GM18526 (cell line): ENCODE measurements at regions not wholly inside any gene's neighbourhood (a gene's known extent, or its start where the extent isn't known, plus 50 kb on each side); places are given as distances from the start of the nearest gene placed in this dataset.

Source experiments
- POLR2A ChIP-seq: IDR thresholded peaks from 3 replicates; pipeline ENCODE4 v1.6.1; 2011; ENCODE audit not compliant: insufficient read length; ENCODE audit errors: extremely low read depth

GRCh38 chr17:37818689-37819088 lies 73.8 kb upstream of the HNF1B start:
- TF ChIP-seq POLR2A = no peak

GRCh38 chr17:37816950-37817349 lies 72.1 kb upstream of the HNF1B start:
- no peak for TF ChIP-seq POLR2A

GRCh38 chr17:37815536-37815935 lies 70.7 kb upstream of the HNF1B start:
- TF ChIP-seq POLR2A = no peak

GRCh38 chr17:37813751-37814150 lies 68.9 kb upstream of the HNF1B start:
- TF ChIP-seq POLR2A = no peak

- TF ChIP-seq POLR2A = no peak
Measured at GRCh38 chr17:37802712-37803416, 58.0 kb upstream of the HNF1B start.

GRCh38 chr17:37802061-37802595 lies 57.3 kb upstream of the HNF1B start:
- TF ChIP-seq POLR2A = no peak

GRCh38 chr17:37801171-37801570 lies 56.3 kb upstream of the HNF1B start:
- no peak for TF ChIP-seq POLR2A

GRCh38 chr17:37797206-37797605 lies 52.3 kb upstream of the HNF1B start:
- TF ChIP-seq POLR2A = no peak

GRCh38 chr17:37796076-37796475 lies 51.2 kb upstream of the HNF1B start:
- TF ChIP-seq POLR2A = no peak
